GM18505 (cell line): ENCODE measurements at regions not wholly inside any gene's neighbourhood (a gene's known extent, or its start where the extent isn't known, plus 50 kb on each side); places are given as distances from the start of the nearest gene placed in this dataset.
"Not testable (repeated sequence)": the region's sequence is repeated elsewhere in the genome, so short reads cannot be mapped to it uniquely, and the experiment has no call there.

Experiments
- ATAC-seq: cut with Tn5 transposase; IDR thresholded peaks from one replicate; pipeline ENCODE4 v1.9.1; 2021; ENCODE audit not compliant: unreplicated experiment
- POLR2A ChIP-seq: IDR thresholded peaks from 4 replicates; pipeline ENCODE4 v1.6.1; 2011; ENCODE audit warnings: borderline replicate concordance; ENCODE audit not compliant: insufficient read depth, insufficient read length; ENCODE audit errors: extremely low read depth

GRCh38 chr12:67103521-67103920 lies 165.6 kb upstream of the CAND1 start:
- no peak for TF ChIP-seq POLR2A
- ATAC-seq = no peak

- no peak for TF ChIP-seq POLR2A
- no peak for ATAC-seq
These were observed 161.9 kb upstream of the CAND1 start for GRCh38 chr12:67107235-67107634.

- no peak for TF ChIP-seq POLR2A
- ATAC-seq = no peak
These were observed 161.3 kb upstream of the CAND1 start for GRCh38 chr12:67107751-67108269.

- not testable (repeated sequence) for ATAC-seq
These were observed 158.8 kb upstream of the CAND1 start for GRCh38 chr12:67110345-67110744.

- no peak for TF ChIP-seq POLR2A
- ATAC-seq = no peak
These were observed 158.0 kb upstream of the CAND1 start for GRCh38 chr12:67111182-67111581.

- TF ChIP-seq POLR2A = no peak
- no peak for ATAC-seq
These were observed 156.6 kb upstream of the CAND1 start for GRCh38 chr12:67112586-67112985.

- ATAC-seq = no peak
- no peak for TF ChIP-seq POLR2A
These were observed 153.0 kb upstream of the CAND1 start for GRCh38 chr12:67116134-67116533.

- TF ChIP-seq POLR2A = no peak
- ATAC-seq = no peak
These were observed 146.6 kb upstream of the CAND1 start for GRCh38 chr12:67122584-67122983.

GRCh38 chr12:67137256-67137655 lies 131.9 kb upstream of the CAND1 start:
- ATAC-seq = no peak
- no peak for TF ChIP-seq POLR2A

- no peak for ATAC-seq
- TF ChIP-seq POLR2A = no peak
These were observed 127.7 kb upstream of the CAND1 start for GRCh38 chr12:67141296-67142018.

- TF ChIP-seq POLR2A = no peak
- no peak for ATAC-seq
These were observed 123.5 kb upstream of the CAND1 start for GRCh38 chr12:67145692-67146091.

GRCh38 chr12:67147030-67147429 lies 122.1 kb upstream of the CAND1 start:
- no peak for TF ChIP-seq POLR2A
- no peak for ATAC-seq

- no peak for ATAC-seq
- no peak for TF ChIP-seq POLR2A
These were observed 121.7 kb upstream of the CAND1 start for GRCh38 chr12:67147447-67147846.

GRCh38 chr12:67148265-67148664 lies 120.9 kb upstream of the CAND1 start:
- ATAC-seq = no peak
- TF ChIP-seq POLR2A = no peak

- TF ChIP-seq POLR2A = no peak
- ATAC-seq = no peak
These were observed 117.3 kb upstream of the CAND1 start for GRCh38 chr12:67151886-67152285.

- no peak for ATAC-seq
- no peak for TF ChIP-seq POLR2A
These were observed 116.7 kb upstream of the CAND1 start for GRCh38 chr12:67152451-67152850.

- TF ChIP-seq POLR2A = no peak
- no peak for ATAC-seq
These were observed 114.3 kb upstream of the CAND1 start for GRCh38 chr12:67154901-67155300.
